LNCaP clone FGC (cell line): ENCODE measurements at regions not wholly inside any gene's neighbourhood (a gene's known extent, or its start where the extent isn't known, plus 50 kb on each side); places are given as distances from the start of the nearest gene placed in this dataset.

Experiments used
- DNase-seq: peaks from one replicate; pipeline ENCODE4 v3.0.0-alpha.2; 2011; ENCODE audit warnings: low read depth
- H3K4me3 ChIP-seq: 2 replicates; pipeline ENCODE4 v1.5.1; 2011; ENCODE audit warnings: mild to moderate bottlenecking, low read depth, low read length, control low read depth
- CTCF ChIP-seq: IDR thresholded peaks from 2 replicates; pipeline ENCODE4 v1.5.1; 2012; ENCODE audit warnings: mild to moderate bottlenecking; ENCODE audit not compliant: control insufficient read depth, insufficient read depth; ENCODE audit errors: extremely low read depth

DNA sequence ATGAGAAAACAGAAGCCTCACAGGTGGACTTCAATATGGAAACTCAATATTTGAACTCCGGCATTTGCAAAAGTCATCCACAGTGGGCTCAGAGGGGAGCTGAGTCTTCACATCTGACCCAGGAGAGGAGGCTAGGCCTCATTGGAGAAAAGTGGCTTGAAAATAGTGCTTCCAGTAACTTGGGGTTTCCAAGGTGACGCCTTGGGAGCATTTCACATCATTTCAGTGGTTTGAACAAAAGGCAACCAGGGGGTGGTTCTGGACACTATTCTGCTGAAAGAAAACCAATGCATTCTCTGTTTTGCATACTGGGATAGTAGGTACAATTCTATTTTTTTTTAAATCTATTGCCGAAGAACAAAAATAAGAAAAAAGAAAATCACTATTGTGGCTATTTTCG, 599.2 kb upstream of the POM121L12 start:
- no peak for DNase-seq
- H3K4me3 ChIP-seq: no peak overlapping the region
- TF ChIP-seq CTCF: no peak

DNA sequence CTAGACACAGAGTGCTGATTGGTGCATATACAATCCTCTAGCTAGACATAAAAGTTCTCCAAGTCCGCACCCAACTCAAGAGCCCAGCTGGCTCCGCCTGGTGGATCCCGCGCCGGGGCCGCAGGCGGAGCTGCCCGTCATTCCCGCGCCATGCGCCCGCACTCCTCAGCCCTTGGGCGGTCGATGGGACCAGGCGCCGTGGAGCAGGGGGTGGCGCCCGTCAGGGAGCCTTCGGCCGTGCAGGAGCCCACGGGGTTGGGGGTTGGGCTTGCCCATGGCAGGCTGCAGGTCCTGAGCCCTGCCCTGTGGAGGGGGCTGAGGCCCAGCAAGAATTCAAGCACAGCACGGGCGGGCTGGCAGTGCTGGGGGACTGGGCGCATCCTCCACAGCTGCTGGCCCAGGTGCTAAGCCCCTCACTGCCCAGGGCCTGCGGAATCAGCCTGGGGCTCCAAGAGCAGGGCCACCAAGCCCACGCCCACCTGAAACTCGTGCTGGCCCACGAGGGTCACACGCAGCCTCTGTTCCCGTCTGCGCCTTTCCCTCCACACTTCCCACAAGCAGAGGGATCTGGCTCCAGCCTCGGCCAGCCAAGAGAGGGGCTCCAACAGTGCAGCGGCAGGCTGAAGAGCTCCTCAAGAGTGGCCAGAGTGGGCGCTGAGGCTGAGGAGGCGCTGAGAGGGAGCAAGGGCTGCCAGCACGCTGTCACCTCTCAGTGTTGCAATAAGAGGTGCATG, 604.2 kb upstream of the POM121L12 start:
- DNase-seq: no peak
- no peak for TF ChIP-seq CTCF
- H3K4me3 ChIP-seq: no peak overlapping the region

- no peak overlapping the region for H3K4me3 ChIP-seq
- TF ChIP-seq CTCF: no peak
- DNase-seq: no peak
Measured at GRCh38 chr7:52423251-52423650, 612.2 kb upstream of the POM121L12 start.

GRCh38 chr7:52413051-52413450, 622.4 kb upstream of the POM121L12 start:
- TF ChIP-seq CTCF: no peak
- DNase-seq: no peak
- H3K4me3 ChIP-seq: no peak overlapping the region

GRCh38 chr7:52410032-52410431, 625.4 kb upstream of the POM121L12 start:
- H3K4me3 ChIP-seq: no peak overlapping the region
- no peak for DNase-seq
- no peak for TF ChIP-seq CTCF

GRCh38 chr7:52406808-52407207, 628.6 kb upstream of the POM121L12 start:
- no peak for TF ChIP-seq CTCF
- no peak for DNase-seq
- no peak overlapping the region for H3K4me3 ChIP-seq

DNA sequence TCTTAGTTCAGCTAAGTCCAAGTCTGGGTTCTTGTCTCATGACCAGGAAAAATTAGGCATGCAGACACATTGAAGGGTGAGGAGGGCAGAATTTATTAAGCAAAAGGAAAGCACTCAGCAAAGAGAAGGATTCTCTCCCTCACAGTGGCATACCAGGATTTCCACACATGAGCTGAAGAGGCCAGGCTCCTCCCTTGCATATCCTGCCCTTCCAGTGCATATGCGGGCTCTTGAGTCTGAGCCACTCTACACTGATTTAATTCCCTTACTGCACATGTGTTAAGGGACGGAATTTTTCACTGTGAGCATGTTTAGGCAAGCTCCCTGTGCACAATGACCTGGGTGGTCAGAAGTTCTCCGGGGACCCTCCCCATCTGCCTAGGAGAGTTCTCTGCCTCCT, 652.7 kb upstream of the POM121L12 start:
- no peak for TF ChIP-seq CTCF
- no peak overlapping the region for H3K4me3 ChIP-seq
- no peak for DNase-seq
